HG03039 (cell line): ENCODE measurements at regions not wholly inside any gene's neighbourhood (a gene's known extent, or its start where the extent isn't known, plus 50 kb on each side); places are given as distances from the start of the nearest gene placed in this dataset.

Source experiments
- ATAC-seq: cut with Tn5 transposase; IDR thresholded peaks from one replicate; pipeline ENCODE4 v1.9.1; 2021; ENCODE audit warnings: mild to moderate bottlenecking, moderate library complexity; ENCODE audit not compliant: unreplicated experiment

GRCh38 chr1:212221801-212222200 lies 63.4 kb upstream of the PPP2R5A start:
- ATAC-seq = no peak

- ATAC-seq = no peak
These were observed 61.1 kb upstream of the PPP2R5A start for GRCh38 chr1:212224102-212224501.

DNA sequence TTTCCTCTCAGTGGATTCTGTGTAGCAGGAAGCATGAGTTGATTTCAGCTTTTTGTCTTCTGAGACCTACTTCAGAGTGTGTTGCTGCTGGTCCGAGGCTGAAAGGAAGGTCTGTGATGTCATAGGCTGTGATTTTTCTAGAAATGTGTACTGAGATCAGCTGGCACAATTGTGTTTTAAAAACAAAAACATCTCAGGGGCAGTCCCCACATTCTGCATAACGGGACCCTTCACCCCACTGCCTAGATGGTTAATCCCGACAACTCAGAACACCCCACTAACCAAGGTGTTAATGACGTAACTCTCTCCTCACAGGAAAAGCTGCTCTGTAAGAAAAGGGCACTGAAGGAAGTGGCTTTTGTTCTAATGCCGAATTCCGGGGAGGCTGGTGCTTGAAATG lies 59.8 kb upstream of the PPP2R5A start:
- ATAC-seq = no peak

DNA sequence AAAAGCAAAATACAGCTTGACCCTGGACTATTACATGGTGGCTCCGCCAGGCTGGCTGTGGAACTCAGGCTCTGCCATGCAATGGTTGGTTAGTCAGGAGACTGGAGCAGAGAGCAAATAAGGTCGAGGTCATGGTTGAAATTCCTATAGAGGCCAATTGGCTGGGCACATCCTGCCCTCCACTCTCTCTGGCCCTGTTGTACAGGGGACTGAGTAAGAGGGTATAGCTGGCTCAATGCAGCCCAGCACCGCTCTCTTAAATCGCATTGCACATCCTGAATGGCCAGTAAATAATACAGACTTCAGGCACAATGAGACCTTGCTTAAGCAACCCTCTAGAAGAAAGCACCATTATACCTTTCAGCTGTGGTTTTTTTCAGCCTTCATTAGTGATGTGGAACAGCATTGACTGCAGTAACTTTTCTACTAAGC lies 59.3 kb upstream of the PPP2R5A start:
- ATAC-seq = no peak

- ATAC-seq = no peak
These were observed 58.7 kb upstream of the PPP2R5A start for GRCh38 chr1:212226467-212226866.

DNA sequence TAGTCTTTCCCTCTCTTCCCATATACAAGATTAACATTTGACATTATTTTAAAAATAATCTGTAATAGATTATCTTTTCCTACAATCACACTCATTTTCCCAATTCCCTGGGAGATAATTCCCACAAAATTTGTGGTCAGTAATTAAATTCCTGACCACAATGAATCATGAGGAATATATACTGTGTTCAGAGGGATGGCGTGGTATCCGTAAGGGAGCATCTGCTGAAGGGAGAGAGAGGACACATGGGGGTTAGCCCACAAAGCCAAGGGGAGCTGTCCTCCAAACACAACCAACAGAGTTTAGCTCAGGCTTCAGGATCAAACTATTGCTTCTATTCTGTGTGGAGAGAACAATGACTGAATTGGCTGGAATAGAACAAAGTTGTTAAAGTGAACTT lies 57.1 kb upstream of the PPP2R5A start:
- no peak for ATAC-seq

DNA sequence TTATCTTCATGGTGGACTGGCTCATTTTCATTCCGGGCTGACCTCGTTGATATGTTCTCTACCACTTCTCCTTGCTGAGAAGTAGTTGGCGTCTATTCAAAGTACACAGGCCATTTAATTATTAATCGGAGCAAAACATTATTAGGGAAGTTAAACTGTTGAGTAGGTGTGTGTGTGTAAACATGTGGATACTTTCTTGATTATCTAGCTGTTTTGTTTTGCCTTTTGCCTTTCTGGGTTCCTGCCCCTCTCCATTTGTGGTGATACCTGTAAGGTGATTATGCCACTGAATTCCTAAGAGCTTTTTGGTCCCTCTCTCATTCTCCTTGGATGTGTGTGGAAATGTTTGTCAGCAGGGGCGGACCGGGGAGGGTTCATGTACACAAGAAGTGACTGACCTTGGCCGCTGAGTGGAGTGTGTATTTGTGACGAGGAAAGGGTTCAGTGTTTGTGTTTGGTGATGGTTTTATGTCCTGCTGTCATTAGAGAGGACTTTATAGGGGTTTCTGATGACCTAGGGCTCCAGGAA lies 56.6 kb upstream of the PPP2R5A start:
- no peak for ATAC-seq

DNA sequence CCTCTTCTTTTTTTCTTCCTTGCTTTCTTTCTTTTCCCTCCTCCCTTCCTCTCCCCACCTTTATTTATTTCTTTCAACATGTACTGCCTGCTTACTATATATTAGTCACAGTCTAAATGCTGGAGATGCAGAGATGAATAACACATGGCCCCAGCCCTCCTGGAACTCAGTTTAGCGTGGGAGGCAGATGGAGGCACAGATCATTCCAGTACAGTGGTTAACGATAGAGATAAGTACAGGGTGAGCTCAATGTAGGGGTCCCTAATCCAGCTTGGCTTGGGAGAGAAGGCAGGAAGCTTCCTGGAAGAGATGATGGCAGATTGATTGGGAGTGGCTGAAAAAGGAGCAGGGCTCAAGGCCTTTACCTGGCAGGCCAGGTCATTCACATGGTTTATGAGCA lies 55.6 kb upstream of the PPP2R5A start:
- ATAC-seq = no peak

- ATAC-seq = no peak
These were observed 54.9 kb upstream of the PPP2R5A start for GRCh38 chr1:212230329-212230728.

- ATAC-seq = no peak
These were observed 53.8 kb upstream of the PPP2R5A start for GRCh38 chr1:212231372-212231771.

DNA sequence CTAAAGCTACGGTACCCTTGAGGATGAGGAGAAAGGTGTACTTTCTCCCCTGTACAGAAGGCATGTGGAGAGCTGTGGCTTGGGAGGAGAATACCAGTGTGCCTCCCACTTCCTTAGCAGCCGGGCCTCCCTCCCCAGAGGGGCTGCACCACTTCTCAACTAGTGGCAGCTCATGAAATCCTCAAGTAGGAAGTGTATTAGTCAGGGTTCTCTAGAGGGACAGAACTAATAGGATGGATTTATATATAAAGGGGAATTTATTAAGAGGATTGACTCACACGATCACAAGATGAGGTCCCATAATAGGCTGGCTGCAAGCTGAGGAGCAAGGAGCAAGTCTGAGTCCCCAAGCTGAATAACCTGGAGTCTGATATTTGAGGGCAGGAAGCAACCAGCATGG lies 53.1 kb upstream of the PPP2R5A start:
- ATAC-seq = no peak

DNA sequence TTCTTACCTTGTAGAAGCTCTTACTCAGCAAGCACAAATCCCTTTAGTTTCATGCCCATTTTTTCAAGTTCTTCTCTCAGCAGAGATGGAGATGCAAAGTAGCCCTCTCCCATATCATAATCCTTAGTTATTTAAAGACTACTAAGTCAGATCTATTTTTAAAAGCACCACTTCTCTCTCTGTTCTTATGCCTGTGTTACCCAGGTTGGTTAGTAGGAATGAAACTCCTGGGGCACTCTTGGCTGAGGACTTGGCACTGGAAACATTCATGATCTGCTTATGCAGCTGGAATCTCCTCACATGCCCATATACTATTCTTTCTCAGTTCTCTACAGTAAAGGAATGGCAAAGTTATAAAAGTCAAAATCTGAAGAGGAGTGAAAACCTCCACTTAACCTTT lies 51.9 kb upstream of the PPP2R5A start:
- ATAC-seq = no peak

DNA sequence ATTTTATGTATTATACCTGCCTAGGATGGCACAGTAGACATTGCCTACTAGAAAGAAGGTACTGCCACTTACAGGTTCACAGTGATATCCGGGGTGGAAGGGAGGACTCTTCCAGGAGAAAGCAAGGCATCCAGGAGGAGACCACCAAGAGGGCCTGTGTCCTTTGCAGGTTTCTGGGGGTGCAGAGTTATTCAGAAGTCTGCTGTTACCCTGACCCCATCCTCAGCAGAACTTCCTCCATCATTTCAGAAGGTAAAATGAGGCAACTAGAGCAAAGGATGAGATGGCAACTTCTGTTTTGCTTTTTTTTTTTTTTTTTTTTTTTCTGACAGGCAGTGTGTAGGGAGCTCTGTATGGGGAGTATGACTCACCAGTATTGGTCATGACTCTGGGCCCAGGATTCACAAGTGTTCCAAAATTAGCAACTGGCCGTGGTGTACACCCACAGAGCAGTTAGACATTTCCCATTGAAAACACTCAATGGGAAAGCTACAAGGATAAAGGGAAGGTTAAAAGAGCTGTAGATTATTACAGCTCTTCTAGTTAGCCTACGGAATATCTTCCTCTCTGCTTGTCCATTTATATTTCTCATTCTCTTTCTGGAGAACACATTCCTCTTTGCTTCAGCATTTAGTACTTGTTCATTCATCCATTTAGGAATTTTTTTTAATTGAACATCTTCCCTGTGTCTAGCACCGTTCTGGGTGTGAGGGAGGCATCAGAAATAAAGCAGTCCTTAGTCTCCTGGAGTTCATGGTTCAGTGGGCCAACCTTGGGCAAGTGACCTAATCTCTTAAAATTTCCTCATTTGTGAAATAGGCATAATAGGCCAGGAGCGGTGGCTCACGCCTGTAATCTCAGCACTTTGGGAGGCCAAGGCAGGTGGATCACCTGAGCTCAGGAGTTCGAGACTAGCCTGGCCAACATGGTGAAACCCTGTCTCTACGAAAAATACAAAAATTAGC lies 50.5 kb upstream of the PPP2R5A start:
- peak; percentile 58 for ATAC-seq
